ENCODE measurements at regions not wholly inside any gene's neighbourhood (a gene's known extent, or its start where the extent isn't known, plus 50 kb on each side); places are given as distances from the start of the nearest gene placed in this dataset.

DNA sequence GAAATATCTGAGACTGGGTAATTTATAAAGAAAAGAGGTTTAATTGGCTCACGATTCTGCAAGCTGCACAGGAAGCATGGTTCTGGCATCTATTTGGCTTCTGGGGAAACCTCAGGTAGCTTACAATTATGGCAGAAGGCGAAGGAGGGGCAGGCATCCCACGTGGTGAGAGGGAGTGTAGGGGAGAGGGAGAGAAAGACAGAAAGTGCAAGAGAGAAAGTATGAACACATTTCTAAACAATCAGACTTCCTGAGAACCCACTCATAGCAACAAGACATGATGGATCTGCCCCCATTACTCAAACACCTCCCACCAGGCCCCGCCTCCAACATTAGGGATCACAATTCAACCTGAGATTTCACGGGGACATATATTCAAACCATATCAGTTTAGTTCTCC, 107.4 kb downstream of the PERP start:
- TF ChIP-seq, protein P1, sequence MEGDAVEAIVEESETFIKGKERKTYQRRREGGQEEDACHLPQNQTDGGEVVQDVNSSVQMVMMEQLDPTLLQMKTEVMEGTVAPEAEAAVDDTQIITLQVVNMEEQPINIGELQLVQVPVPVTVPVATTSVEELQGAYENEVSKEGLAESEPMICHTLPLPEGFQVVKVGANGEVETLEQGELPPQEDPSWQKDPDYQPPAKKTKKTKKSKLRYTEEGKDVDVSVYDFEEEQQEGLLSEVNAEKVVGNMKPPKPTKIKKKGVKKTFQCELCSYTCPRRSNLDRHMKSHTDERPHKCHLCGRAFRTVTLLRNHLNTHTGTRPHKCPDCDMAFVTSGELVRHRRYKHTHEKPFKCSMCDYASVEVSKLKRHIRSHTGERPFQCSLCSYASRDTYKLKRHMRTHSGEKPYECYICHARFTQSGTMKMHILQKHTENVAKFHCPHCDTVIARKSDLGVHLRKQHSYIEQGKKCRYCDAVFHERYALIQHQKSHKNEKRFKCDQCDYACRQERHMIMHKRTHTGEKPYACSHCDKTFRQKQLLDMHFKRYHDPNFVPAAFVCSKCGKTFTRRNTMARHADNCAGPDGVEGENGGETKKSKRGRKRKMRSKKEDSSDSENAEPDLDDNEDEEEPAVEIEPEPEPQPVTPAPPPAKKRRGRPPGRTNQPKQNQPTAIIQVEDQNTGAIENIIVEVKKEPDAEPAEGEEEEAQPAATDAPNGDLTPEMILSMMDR (IDR thresholded peaks at IDR 0.05), result no peak
- TF ChIP-seq, protein P2, sequence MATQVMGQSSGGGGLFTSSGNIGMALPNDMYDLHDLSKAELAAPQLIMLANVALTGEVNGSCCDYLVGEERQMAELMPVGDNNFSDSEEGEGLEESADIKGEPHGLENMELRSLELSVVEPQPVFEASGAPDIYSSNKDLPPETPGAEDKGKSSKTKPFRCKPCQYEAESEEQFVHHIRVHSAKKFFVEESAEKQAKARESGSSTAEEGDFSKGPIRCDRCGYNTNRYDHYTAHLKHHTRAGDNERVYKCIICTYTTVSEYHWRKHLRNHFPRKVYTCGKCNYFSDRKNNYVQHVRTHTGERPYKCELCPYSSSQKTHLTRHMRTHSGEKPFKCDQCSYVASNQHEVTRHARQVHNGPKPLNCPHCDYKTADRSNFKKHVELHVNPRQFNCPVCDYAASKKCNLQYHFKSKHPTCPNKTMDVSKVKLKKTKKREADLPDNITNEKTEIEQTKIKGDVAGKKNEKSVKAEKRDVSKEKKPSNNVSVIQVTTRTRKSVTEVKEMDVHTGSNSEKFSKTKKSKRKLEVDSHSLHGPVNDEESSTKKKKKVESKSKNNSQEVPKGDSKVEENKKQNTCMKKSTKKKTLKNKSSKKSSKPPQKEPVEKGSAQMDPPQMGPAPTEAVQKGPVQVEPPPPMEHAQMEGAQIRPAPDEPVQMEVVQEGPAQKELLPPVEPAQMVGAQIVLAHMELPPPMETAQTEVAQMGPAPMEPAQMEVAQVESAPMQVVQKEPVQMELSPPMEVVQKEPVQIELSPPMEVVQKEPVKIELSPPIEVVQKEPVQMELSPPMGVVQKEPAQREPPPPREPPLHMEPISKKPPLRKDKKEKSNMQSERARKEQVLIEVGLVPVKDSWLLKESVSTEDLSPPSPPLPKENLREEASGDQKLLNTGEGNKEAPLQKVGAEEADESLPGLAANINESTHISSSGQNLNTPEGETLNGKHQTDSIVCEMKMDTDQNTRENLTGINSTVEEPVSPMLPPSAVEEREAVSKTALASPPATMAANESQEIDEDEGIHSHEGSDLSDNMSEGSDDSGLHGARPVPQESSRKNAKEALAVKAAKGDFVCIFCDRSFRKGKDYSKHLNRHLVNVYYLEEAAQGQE (IDR thresholded peaks at IDR 0.05; ENCODE audit: insufficient read depth in 1 of 2, low read depth in 2 of 2, low read length in 1 of 2), result no peak
- no peak for TF ChIP-seq SIN3A (IDR thresholded peaks at IDR 0.05; ENCODE audit: borderline replicate concordance, insufficient read depth, low read depth, low read length)
- TF ChIP-seq POLR2AphosphoS5 (IDR thresholded peaks at IDR 0.05; ENCODE audit: low read depth, low read length), result no peak

All from Panc1 (cell line).